ENCODE measurements at regions not wholly inside any gene's neighbourhood (a gene's known extent, or its start where the extent isn't known, plus 50 kb on each side); places are given as distances from the start of the nearest gene placed in this dataset.

DNA sequence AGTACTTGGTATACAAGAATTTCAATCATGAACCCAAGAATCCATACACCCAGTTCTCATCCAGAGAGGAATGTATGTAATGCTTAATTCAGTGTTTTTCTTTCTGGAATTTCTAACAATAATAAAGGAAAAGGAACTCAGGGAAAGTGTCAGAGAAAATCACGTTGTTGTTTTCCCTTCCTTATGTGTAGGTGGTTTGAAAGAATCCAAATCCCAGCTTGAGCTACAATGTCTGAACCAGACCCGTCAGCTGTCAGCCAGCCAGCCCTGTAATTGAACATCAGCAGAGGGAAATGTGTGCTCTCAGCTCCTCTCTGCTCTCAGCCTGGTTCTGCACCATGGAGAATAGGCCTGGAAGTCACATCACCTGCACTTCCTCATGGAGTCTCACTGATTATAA is 126.5 kb downstream of the TMEM30B start:
- Mint-ChIP-seq H3K27ac (peak overlapping the region; percentile 84), H3K4me3 (no peak overlapping the region), H3K9me3 (no peaks in the 10 kb centered on the region), H3K4me1 (peaks cover 34% of the 10 kb centered on the region), H3K27me3 (ENCODE audit: low read depth) (no peaks in the 10 kb centered on the region), H3K36me3 (no peaks in the 10 kb centered on the region)
- DNase-seq (ENCODE audit: low spot score in 2 of 2, unreplicated experiment in 2 of 2), result no peak
- TF ChIP-seq, protein P1, sequence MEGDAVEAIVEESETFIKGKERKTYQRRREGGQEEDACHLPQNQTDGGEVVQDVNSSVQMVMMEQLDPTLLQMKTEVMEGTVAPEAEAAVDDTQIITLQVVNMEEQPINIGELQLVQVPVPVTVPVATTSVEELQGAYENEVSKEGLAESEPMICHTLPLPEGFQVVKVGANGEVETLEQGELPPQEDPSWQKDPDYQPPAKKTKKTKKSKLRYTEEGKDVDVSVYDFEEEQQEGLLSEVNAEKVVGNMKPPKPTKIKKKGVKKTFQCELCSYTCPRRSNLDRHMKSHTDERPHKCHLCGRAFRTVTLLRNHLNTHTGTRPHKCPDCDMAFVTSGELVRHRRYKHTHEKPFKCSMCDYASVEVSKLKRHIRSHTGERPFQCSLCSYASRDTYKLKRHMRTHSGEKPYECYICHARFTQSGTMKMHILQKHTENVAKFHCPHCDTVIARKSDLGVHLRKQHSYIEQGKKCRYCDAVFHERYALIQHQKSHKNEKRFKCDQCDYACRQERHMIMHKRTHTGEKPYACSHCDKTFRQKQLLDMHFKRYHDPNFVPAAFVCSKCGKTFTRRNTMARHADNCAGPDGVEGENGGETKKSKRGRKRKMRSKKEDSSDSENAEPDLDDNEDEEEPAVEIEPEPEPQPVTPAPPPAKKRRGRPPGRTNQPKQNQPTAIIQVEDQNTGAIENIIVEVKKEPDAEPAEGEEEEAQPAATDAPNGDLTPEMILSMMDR (IDR thresholded peaks at IDR 0.05; ENCODE audit: unreplicated experiment), result no peak

DNA sequence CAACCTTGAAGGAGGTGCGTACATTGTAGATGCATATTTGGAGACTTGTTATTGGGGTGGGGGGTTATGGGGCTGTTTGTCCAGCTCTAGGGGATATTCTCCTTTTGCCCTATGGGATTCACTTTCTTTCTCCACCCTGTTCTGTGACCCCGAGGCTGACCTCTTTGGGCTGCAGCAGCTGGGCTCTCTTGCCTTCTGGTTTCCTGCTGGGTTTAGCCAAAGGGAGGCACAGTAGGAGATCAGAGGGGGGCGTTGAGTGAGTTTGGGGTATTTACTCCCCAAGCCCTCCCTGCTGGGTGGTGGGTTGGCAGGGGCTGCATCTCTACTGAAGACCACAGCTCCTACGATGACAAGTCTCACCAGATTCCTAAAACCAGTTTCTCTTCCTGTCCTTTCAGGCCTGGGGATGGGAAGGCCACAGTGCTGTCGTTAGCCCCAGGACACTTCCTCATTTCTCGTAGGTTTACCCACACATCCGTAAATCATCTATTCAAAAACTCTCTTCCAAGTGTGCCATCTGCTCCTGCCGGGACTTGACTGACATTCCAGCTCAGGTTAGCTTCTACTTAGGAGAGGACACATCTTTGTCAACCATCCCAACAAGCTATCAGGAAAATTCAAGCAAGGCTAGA is 127.1 kb downstream of the TMEM30B start:
- Mint-ChIP-seq H3K4me3 (no peak overlapping the region), H3K4me1 (peaks cover 37% of the 10 kb centered on the region)

DNA sequence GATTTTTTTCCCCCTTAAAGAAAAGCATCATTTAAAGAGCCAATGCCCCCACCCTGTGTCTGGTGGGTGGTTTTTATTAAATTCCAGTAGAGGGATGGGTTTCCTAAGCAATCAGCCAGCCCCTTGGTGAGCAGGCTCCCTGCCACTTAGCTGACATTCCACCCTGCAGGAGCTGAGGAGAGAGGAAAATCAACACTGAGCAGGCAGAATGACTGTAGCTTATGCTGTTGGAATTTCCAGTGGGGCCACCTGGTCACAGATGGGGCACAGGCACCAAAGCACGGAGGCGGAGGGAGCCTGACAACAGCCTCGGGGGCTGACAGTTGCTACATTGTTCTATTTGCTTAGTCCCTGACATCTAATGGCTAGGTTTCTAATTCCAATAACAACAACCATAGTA is 127.7 kb downstream of the TMEM30B start:
- Mint-ChIP-seq H3K4me1 (peaks cover 38% of the 10 kb centered on the region), H3K9me3 (no peaks in the 10 kb centered on the region), H3K27me3 (ENCODE audit: low read depth) (no peaks in the 10 kb centered on the region), H3K36me3 (no peaks in the 10 kb centered on the region), H3K27ac (peak overlapping the region; percentile 84), H3K4me3 (no peak overlapping the region)
- TF ChIP-seq, protein P1 (IDR thresholded peaks at IDR 0.05; ENCODE audit: unreplicated experiment), result no peak
- DNase-seq (ENCODE audit: low spot score in 2 of 2, unreplicated experiment in 2 of 2), result no peak

More for the DNA sequence above, 127.1 kb downstream of the TMEM30B start:
- TF ChIP-seq, protein P1 (IDR thresholded peaks at IDR 0.05; ENCODE audit: unreplicated experiment), result no peak
- Mint-ChIP-seq H3K9me3 (no peaks in the 10 kb centered on the region), H3K27me3 (ENCODE audit: low read depth) (no peaks in the 10 kb centered on the region), H3K27ac (peak overlapping the region; percentile 84), H3K36me3 (no peaks in the 10 kb centered on the region)
- no peak for DNase-seq (ENCODE audit: low spot score in 2 of 2, unreplicated experiment in 2 of 2)

DNA sequence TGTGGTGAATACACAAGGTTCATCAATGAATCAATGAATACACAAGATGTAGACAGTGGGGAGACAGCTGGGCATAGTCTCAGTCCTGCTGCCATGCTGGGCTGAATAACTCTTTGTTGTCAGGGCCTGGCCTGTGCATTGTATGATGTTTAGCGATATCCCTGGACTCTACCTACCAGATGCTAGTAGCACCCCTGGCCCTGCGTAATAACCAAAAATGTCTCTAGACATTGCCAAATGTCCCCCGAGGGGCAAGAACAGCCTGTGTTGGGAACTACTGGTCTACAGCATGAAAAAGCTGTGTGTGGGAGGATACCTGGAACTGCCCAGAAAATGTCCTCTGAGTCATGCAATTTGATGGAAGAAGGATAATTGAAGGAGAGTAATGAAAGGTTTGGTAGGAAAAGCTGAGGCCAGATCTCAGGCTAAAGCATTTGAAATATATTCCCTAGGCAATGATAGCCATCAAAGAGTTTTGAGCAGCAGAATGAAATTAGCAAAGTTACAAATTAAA is 128.2 kb downstream of the TMEM30B start:
- Mint-ChIP-seq H3K27ac (peak overlapping the region; percentile 84), H3K4me3 (no peak overlapping the region), H3K4me1 (peaks cover 42% of the 10 kb centered on the region), H3K36me3 (no peaks in the 10 kb centered on the region), H3K9me3 (no peaks in the 10 kb centered on the region), H3K27me3 (ENCODE audit: low read depth) (no peaks in the 10 kb centered on the region)
- no peak for DNase-seq (ENCODE audit: low spot score in 2 of 2, unreplicated experiment in 2 of 2)
- TF ChIP-seq, protein P1 (IDR thresholded peaks at IDR 0.05; ENCODE audit: unreplicated experiment), result no peak

DNA sequence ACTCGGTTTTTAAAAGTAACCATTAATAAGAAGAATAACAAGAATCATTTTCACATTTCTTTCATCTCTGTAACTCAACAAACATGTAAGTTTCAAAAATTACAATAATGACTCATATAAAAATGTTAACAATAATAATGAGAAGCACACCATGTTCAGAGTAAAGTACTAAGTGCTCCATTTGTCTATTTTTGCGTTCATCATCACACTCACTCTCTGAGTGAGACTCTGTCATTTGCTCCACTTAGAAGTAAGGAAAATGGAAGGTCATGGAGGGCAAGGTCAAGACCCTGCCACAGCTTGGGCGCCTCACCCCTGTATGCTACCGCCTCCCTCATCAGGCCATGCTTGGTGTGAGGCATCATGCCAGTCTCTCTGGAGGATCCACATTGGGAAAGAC is 129.9 kb downstream of the TMEM30B start:
- Mint-ChIP-seq H3K4me3 (no peak overlapping the region), H3K27ac (no peak overlapping the region), H3K27me3 (ENCODE audit: low read depth) (no peaks in the 10 kb centered on the region), H3K36me3 (no peaks in the 10 kb centered on the region), H3K9me3 (no peaks in the 10 kb centered on the region), H3K4me1 (peaks cover 56% of the 10 kb centered on the region)
- TF ChIP-seq, protein P1 (IDR thresholded peaks at IDR 0.05; ENCODE audit: unreplicated experiment), result no peak
- DNase-seq (ENCODE audit: low spot score in 2 of 2, unreplicated experiment in 2 of 2), result no peak
